ENCODE measurements at regions not wholly inside any gene's neighbourhood (a gene's known extent, or its start where the extent isn't known, plus 50 kb on each side); places are given as distances from the start of the nearest gene placed in this dataset.

DNA sequence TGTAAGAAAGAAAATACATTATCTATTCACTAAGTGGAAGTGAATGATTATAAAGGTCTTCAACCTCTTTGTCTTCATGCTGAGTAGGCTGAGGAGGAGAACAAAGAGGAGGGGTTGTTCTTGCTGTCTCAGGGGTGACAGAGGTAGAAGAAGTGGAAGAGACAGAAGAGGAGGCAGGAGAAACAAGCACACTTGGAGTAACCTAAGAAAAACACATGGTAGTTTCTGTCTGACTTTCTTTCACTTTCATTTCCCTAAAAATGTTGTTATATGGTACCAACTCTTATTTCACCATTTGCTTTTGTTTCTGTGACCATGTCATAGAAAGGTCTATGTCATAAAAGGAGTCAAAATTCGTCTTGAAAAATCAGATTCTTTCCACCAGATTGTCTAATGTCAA is 696.6 kb upstream of the BRINP3 start:
- Histone ChIP-seq H4K8ac (replicated peaks; ENCODE audit: insufficient read length, low read depth, low read length) (no peak overlapping the region), H3K4ac (ENCODE audit: low read depth, low read length) (no peak overlapping the region), H3K23me2 (ENCODE audit: insufficient read length, low read depth, low read length, poor library complexity, severe bottlenecking) (no peaks in the 10 kb centered on the region), H2AFZ (ENCODE audit: low read length) (no peak overlapping the region), H3K4me2 (ENCODE audit: insufficient read depth, insufficient read length, low read length) (no peak overlapping the region), H3K18ac (ENCODE audit: insufficient read length, low read depth, low read length) (no peak overlapping the region), H3K4me1 (ENCODE audit: insufficient read depth, low read length) (0 out of 2 replicates have a peak, but pooled peaks cover 2% of the 10 kb centered on the region), H4K5ac (ENCODE audit: insufficient read length, low read depth, low read length) (no peak overlapping the region), H3K79me2 (ENCODE audit: insufficient read depth, low read length) (no peaks in the 10 kb centered on the region), H4K20me1 (ENCODE audit: control insufficient read depth, insufficient read depth, insufficient read length) (no peaks in the 10 kb centered on the region), H2BK5ac (ENCODE audit: insufficient read length, low read length) (no peak overlapping the region), H3K14ac (ENCODE audit: insufficient read depth, low read length) (no peak overlapping the region), H3K56ac (ENCODE audit: insufficient read length, low read depth, low read length) (no peak overlapping the region), H2AK5ac (ENCODE audit: insufficient read length, low read length) (no peak overlapping the region), H2BK15ac (ENCODE audit: low read depth, low read length) (no peak overlapping the region), H3K27me3 (ENCODE audit: insufficient read depth, low read length) (no peaks in the 10 kb centered on the region), H2BK20ac (ENCODE audit: low read depth, low read length, poor library complexity, severe bottlenecking) (no peak overlapping the region), H4K91ac (ENCODE audit: insufficient read length, low read depth, low read length) (no peak overlapping the region), H3T11ph (ENCODE audit: low read length) (no peak overlapping the region), H2BK120ac (ENCODE audit: low read depth, low read length, poor library complexity, severe bottlenecking) (no peak overlapping the region), H3K23ac (ENCODE audit: insufficient read length, low read depth, low read length) (no peak overlapping the region), H3K9ac (ENCODE audit: extremely low read depth, insufficient read length, low read length) (no peak overlapping the region), H3K9me3 (ENCODE audit: control insufficient read depth, low read depth, low read length) (no peaks in the 10 kb centered on the region), H3K79me1 (ENCODE audit: insufficient read depth, low read depth, low read length, poor library complexity, severe bottlenecking) (no peaks in the 10 kb centered on the region), H2BK12ac (ENCODE audit: insufficient read length, low read depth, low read length) (no peak overlapping the region), H3K27ac (ENCODE audit: insufficient read length, low read depth, low read length) (no peak overlapping the region)
- Mint-ChIP-seq H3K36me3 (ENCODE audit: insufficient read depth in 1 of 3, low read depth in 3 of 3) (no peaks in the 10 kb centered on the region), H3K4me3 (no peak overlapping the region), H3K27me3 (ENCODE audit: low read depth) (no peaks in the 10 kb centered on the region), H3K4me1 (peaks cover 15 to 16% of the 10 kb centered on the region in 2 experiments), H3K27ac (peak overlapping the region in 1 of 3 experiments; percentile 56; a peak in 1 of 7 replicates), H3K9me3 (no peaks in the 10 kb centered on the region)
- WGBS (ENCODE audit: extremely low coverage, insufficient read length, low lambda C conversion rate), result no CpG with 5 or more reads among the region's 1 CpG
- no peak for DNase-seq
- TF ChIP-seq, protein P1, sequence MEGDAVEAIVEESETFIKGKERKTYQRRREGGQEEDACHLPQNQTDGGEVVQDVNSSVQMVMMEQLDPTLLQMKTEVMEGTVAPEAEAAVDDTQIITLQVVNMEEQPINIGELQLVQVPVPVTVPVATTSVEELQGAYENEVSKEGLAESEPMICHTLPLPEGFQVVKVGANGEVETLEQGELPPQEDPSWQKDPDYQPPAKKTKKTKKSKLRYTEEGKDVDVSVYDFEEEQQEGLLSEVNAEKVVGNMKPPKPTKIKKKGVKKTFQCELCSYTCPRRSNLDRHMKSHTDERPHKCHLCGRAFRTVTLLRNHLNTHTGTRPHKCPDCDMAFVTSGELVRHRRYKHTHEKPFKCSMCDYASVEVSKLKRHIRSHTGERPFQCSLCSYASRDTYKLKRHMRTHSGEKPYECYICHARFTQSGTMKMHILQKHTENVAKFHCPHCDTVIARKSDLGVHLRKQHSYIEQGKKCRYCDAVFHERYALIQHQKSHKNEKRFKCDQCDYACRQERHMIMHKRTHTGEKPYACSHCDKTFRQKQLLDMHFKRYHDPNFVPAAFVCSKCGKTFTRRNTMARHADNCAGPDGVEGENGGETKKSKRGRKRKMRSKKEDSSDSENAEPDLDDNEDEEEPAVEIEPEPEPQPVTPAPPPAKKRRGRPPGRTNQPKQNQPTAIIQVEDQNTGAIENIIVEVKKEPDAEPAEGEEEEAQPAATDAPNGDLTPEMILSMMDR (conservative IDR thresholded peaks at IDR 0.05), result no peak
